Endothelial cell of umbilical vein (primary cell): ENCODE measurements at regions not wholly inside any gene's neighbourhood (a gene's known extent, or its start where the extent isn't known, plus 50 kb on each side); places are given as distances from the start of the nearest gene placed in this dataset.

Experiments used
- BruUV-seq: library from RNA; stranded (reverse); fragments of 400-500 nt; replicated peaks from 2 replicates; lab custom pipeline; 2021; lab: Mats Ljungman, UMichigan
- CTCF ChIA-PET: fragments of 300-600, 350-600 bp; sonication (Branson Sonifier 250); formaldehyde crosslinking; loops from one replicate; lab custom pipeline; 2021; ENCODE audit warnings: antibody characterized with exemption, inconsistent platforms; lab: Charles Lee
- POLR2A ChIA-PET: fragments of 300-600, 350-600 bp; sonication (Branson Sonifier 250); formaldehyde crosslinking; loops from one replicate; lab custom pipeline; 2021; ENCODE audit warnings: antibody characterized with exemption, inconsistent platforms; lab: Charles Lee
- DNase-seq: peaks from one replicate; pipeline ENCODE4 v3.0.0-alpha.2; 2011; ENCODE audit warnings: low read depth, low spot score
- FAIRE-seq: peaks from 2 replicates; lab custom pipeline; 2011; peaks lifted over from hg19 to GRCh38; lab: Jason Lieb, UNC
- H2AFZ ChIP-seq: 2 replicates; pipeline ENCODE4 v1.6.0; 2012; ENCODE audit warnings: low read depth, low read length, control low read depth, inconsistent platforms
- H3K27ac ChIP-seq: 2 replicates; pipeline ENCODE4 v1.5.1; 2011; ENCODE audit warnings: low read depth, mild to moderate bottlenecking, control low read depth, low read length, moderate library complexity; ENCODE audit not compliant: insufficient read depth
- H3K27me3 ChIP-seq, 2 experiments: 2 replicates each; pipeline versions ENCODE4 v1.6.0 to v1.6.1; 2011; ENCODE audit warnings: low read length in 2 of 2, mixed read lengths in 1 of 2; ENCODE audit not compliant: control insufficient read depth in 2 of 2, insufficient read depth in 2 of 2
- H3K36me3 ChIP-seq, 2 experiments: 2 replicates in 1 of 2; 3 replicates in 1 of 2; pipeline ENCODE4 v1.5.1; 2011; ENCODE audit warnings: low read length in 2 of 2, mild to moderate bottlenecking in 1 of 2, moderate library complexity in 1 of 2; ENCODE audit not compliant: control insufficient read depth in 2 of 2, insufficient read depth in 2 of 2; ENCODE audit errors: extremely low read depth in 1 of 2
- H3K4me1 ChIP-seq: 3 replicates; pipeline ENCODE4 v1.5.1; 2011; ENCODE audit warnings: mild to moderate bottlenecking, low read length; ENCODE audit not compliant: control insufficient read depth, insufficient read depth; ENCODE audit errors: extremely low read depth
- H3K4me2 ChIP-seq: 2 replicates; pipeline ENCODE4 v1.6.1; 2011; ENCODE audit warnings: low read length, control low read depth, mixed read lengths; ENCODE audit not compliant: insufficient read depth
- H3K4me3 ChIP-seq, 3 experiments: fragments of 200-600 bp in 1 of 3; sonication (generic), shearing (Covaris generic) in 1 of 3; replicated peaks in 1 of 3; 2 replicates each; pipeline ENCODE4 v1.5.1; 2011 to 2016; ENCODE audit warnings: control low read depth in 3 of 3, low read length in 3 of 3, mild to moderate bottlenecking in 2 of 3, inconsistent platforms in 1 of 3, low read depth in 1 of 3, moderate library complexity in 1 of 3; ENCODE audit not compliant: insufficient read depth in 1 of 3
- H3K79me2 ChIP-seq: 2 replicates; pipeline ENCODE4 v1.6.0; 2012; ENCODE audit warnings: low read length, inconsistent platforms; ENCODE audit not compliant: control insufficient read depth, insufficient read depth
- H3K9ac ChIP-seq: replicated peaks from 2 replicates; pipeline ENCODE3; 2011; ENCODE audit warnings: low read length, control low read depth; ENCODE audit not compliant: insufficient read depth; ENCODE audit errors: extremely low read depth
- H3K9me1 ChIP-seq: replicated peaks from 3 replicates; pipeline ENCODE4 v1.6.0; 2011; ENCODE audit warnings: mild to moderate bottlenecking, low read length; ENCODE audit not compliant: control insufficient read depth, insufficient read depth; ENCODE audit errors: extremely low read depth
- H3K9me3 ChIP-seq: replicated peaks from 2 replicates; pipeline ENCODE4 v1.5.1; 2012; ENCODE audit warnings: low read length, inconsistent platforms; ENCODE audit not compliant: control insufficient read depth, insufficient read depth
- H4K20me1 ChIP-seq: replicated peaks from 2 replicates; pipeline ENCODE3; 2011; ENCODE audit warnings: mild to moderate bottlenecking, low read length; ENCODE audit not compliant: control insufficient read depth, insufficient read depth; ENCODE audit errors: extremely low read depth
- EZH2 ChIP-seq: IDR thresholded peaks from 2 replicates; pipeline ENCODE4 v1.6.1; 2012; ENCODE audit warnings: borderline replicate concordance, low read depth, mild to moderate bottlenecking, moderate library complexity, low read length, inconsistent platforms; ENCODE audit not compliant: severe bottlenecking
- FOS ChIP-seq: IDR thresholded peaks from 2 replicates; pipeline ENCODE4 v1.6.1; 2011; ENCODE audit warnings: mild to moderate bottlenecking, low read length, moderate library complexity, borderline replicate concordance; ENCODE audit not compliant: insufficient read depth
- POLR2A ChIP-seq: IDR thresholded peaks from 2 replicates; pipeline ENCODE4 v1.6.1; 2012; ENCODE audit warnings: low read depth, mild to moderate bottlenecking, control low read depth, low read length
- dilution Hi-C: fragments of 300-500 bp; cut with MboI; formaldehyde crosslinking; loops from one replicate; pipeline ENCODE4 v1.15.0; 2019; ENCODE audit warnings: low sequenced_read_pairs; ENCODE audit not compliant: extremely low pct_ligation_motif_present
- intact Hi-C: fragments of 100-400 bp; cut with micrococcal nuclease; formaldehyde crosslinking; loops from one replicate; pipeline ENCODE4 v1.10.0; 2022

- no peak for DNase-seq
- no peak overlapping the region for H2AFZ ChIP-seq
- H3K4me1 ChIP-seq: no peaks in the 10 kb centered on the region
- BruUV-seq: no TSS peak
- dilution Hi-C loops (no loop called here), intact Hi-C loops (no loop called here)
- POLR2A ChIA-PET: no interaction called here
- H3K4me3 ChIP-seq: no peak overlapping the region
- no peaks in the 10 kb centered on the region for H3K9me3 ChIP-seq
- no peak overlapping the region for H3K27ac ChIP-seq
- no peak overlapping the region for H3K9ac ChIP-seq
- no peaks in the 10 kb centered on the region for H3K9me1 ChIP-seq
- FAIRE-seq: no peak
- H3K36me3 ChIP-seq: no peaks in the 10 kb centered on the region
- no peaks in the 10 kb centered on the region for H3K79me2 ChIP-seq
- TF ChIP-seq POLR2A: no peak
- peak; percentile 22 for TF ChIP-seq FOS
- CTCF ChIA-PET: no interaction called here
- H3K4me2 ChIP-seq: no peak overlapping the region
- no peaks in the 10 kb centered on the region for H4K20me1 ChIP-seq
- no peaks in the 10 kb centered on the region for H3K27me3 ChIP-seq
Measured at GRCh38 chr7:17485904-17486303, 187.5 kb downstream of the AHR start.

GRCh38 chr7:17486835-17487234 is 188.4 kb downstream of the AHR start:
- H3K27me3 ChIP-seq: no peaks in the 10 kb centered on the region
- intact Hi-C loops (no loop called here), dilution Hi-C loops (no loop called here)
- no peak overlapping the region for H3K4me3 ChIP-seq
- no peak for DNase-seq
- no peaks in the 10 kb centered on the region for H4K20me1 ChIP-seq
- no peaks in the 10 kb centered on the region for H3K36me3 ChIP-seq
- no peaks in the 10 kb centered on the region for H3K4me1 ChIP-seq
- no peaks in the 10 kb centered on the region for H3K79me2 ChIP-seq
- no TSS peak for BruUV-seq
- ChIA-PET CTCF (no interaction called here), POLR2A (no interaction called here)
- no peaks in the 10 kb centered on the region for H3K9me1 ChIP-seq
- no peaks in the 10 kb centered on the region for H3K9me3 ChIP-seq
- H3K27ac ChIP-seq: no peak overlapping the region
- no peak overlapping the region for H3K4me2 ChIP-seq
- FAIRE-seq: no peak
- no peak overlapping the region for H2AFZ ChIP-seq
- H3K9ac ChIP-seq: no peak overlapping the region
- TF ChIP-seq EZH2: no peak
